Body of pancreas (tissue), 4 donors: ENCODE measurements at regions not wholly inside any gene's neighbourhood (a gene's known extent, or its start where the extent isn't known, plus 50 kb on each side); places are given as distances from the start of the nearest gene placed in this dataset.

ENCODE experiments used
- POLR2A ChIP-seq, 3 donors: fragments of 450-650 bp; IDR thresholded peaks; one replicate each; pipeline ENCODE4 v1.6.1; 2016; ENCODE audit warnings: antibody characterized with exemption in 3 of 3, mild to moderate bottlenecking in 2 of 3
- TF ChIP-seq, protein P1 (sequence below), 7 experiments: fragments of 450-650 bp in 4 of 7; fragments of 200-600 bp in 3 of 7; sonication (generic) in 3 of 7; IDR thresholded peaks; one replicate each; pipeline ENCODE4 v1.5.1; 2016 to 2019; ENCODE audit warnings: antibody characterized with exemption in 7 of 7

DNA sequence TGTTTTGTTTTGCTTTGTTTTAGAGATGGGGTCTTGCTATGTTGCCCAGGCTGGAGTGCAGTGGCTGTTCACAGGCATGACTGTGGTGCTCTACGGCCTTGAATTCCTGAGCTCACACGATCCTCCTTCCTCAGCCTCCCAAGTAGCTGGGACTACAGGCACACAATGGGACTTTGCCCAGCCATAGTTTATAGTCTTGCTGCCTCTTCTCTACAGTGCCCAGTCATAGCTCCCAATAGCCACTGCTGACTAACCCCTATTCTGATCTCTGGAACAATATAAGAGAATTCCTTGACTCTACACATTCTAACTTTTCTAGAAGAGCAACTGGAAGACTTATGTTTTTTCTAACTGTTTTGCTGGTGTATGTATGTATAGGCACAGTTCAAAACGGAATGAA lies 319.2 kb downstream of the PCDH7 start:
- TF ChIP-seq, protein P1, sequence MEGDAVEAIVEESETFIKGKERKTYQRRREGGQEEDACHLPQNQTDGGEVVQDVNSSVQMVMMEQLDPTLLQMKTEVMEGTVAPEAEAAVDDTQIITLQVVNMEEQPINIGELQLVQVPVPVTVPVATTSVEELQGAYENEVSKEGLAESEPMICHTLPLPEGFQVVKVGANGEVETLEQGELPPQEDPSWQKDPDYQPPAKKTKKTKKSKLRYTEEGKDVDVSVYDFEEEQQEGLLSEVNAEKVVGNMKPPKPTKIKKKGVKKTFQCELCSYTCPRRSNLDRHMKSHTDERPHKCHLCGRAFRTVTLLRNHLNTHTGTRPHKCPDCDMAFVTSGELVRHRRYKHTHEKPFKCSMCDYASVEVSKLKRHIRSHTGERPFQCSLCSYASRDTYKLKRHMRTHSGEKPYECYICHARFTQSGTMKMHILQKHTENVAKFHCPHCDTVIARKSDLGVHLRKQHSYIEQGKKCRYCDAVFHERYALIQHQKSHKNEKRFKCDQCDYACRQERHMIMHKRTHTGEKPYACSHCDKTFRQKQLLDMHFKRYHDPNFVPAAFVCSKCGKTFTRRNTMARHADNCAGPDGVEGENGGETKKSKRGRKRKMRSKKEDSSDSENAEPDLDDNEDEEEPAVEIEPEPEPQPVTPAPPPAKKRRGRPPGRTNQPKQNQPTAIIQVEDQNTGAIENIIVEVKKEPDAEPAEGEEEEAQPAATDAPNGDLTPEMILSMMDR (IDR thresholded peaks at IDR 0.05), result no peak
- TF ChIP-seq POLR2A (IDR thresholded peaks at IDR 0.05), result no peak
